ENCODE measurements at regions not wholly inside any gene's neighbourhood (a gene's known extent, or its start where the extent isn't known, plus 50 kb on each side); places are given as distances from the start of the nearest gene placed in this dataset.
A peak's percentile ranks its signal among the peaks of the same experiment; 100 is the strongest.

DNA sequence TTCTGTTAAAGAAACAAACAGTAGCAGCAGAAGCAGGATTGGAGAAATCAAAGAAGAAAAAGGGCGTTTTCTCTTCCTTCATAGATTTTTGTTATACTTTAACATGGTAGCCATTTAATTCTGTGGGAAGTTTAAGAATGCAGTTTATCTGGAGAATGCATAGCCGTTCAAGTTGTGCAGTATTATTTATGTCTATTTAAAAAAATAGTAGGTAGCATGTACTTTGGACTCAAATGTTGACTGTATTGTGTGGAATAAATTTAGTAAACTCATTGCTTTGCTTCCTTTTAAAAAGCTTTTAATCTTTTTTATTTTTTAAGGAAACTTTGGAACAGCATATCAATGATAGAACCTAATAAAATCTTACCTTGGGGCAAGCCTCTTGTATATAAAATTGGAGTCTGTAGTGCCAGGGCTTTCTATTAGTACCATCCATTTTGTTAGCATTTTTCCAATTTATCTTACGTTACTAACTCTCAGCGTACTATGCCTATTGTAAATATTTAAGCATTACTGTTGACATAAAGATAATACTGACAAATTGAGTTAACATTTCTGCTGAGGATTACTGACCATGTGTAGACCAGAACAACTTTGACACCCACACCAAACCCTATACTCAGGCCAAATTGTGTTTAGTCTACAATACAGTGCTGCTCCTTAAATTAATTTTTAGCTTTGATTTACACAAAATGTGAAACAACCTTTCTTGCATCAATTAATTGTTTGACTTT lies 291.1 kb downstream of the NNT start:
- peak overlapping the region; percentile 38 for H3K27ac ChIP-seq
- no peak for TF ChIP-seq ZFX (IDR thresholded peaks at IDR 0.05; ENCODE audit: borderline replicate concordance)
- TF ChIP-seq, protein P1, sequence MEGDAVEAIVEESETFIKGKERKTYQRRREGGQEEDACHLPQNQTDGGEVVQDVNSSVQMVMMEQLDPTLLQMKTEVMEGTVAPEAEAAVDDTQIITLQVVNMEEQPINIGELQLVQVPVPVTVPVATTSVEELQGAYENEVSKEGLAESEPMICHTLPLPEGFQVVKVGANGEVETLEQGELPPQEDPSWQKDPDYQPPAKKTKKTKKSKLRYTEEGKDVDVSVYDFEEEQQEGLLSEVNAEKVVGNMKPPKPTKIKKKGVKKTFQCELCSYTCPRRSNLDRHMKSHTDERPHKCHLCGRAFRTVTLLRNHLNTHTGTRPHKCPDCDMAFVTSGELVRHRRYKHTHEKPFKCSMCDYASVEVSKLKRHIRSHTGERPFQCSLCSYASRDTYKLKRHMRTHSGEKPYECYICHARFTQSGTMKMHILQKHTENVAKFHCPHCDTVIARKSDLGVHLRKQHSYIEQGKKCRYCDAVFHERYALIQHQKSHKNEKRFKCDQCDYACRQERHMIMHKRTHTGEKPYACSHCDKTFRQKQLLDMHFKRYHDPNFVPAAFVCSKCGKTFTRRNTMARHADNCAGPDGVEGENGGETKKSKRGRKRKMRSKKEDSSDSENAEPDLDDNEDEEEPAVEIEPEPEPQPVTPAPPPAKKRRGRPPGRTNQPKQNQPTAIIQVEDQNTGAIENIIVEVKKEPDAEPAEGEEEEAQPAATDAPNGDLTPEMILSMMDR (IDR thresholded peaks at IDR 0.05), result no peak

DNA sequence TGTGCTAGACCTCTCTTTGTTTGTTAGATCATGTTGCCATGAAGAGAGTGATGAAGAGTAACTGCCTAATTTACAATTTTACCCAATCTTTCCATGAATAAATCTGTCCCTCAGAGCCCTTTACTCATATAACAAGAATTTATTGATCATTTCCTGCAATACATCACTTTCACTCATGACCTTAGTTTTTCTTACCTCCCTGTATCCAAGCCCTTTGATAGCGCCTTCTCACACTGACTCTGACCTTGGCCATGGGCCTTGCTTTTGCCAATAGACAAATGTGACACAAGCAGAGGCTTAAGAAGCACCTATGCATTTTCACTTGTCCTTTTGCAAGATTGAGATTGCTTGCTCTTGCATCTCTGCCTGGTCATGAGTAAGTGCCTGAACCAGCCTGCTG lies 288.1 kb downstream of the NNT start:
- TF ChIP-seq, protein P1 (IDR thresholded peaks at IDR 0.05), result no peak
- TF ChIP-seq ZFX (IDR thresholded peaks at IDR 0.05; ENCODE audit: borderline replicate concordance), result no peak
- H3K27ac ChIP-seq, result no peak overlapping the region

DNA sequence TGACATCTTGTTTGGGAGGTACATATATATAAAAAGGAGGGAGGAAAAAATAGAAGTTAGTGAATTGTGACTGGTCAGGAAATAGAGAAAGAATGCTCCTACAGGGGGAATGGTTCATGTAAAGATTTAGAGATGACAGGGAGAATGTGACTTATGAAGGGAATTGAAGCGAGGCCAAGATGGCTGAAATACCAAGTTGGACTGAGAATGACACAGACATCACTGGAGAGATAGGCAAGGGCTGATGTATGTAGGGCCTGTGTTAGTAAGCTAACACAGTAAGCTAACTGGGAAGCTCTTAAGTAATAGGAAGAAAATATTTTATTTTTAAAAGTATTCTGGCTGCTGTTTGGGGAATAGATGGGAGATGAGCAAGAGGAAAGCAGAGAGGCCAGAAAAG lies 286.3 kb downstream of the NNT start:
- TF ChIP-seq ZFX (IDR thresholded peaks at IDR 0.05; ENCODE audit: borderline replicate concordance), result no peak
- H3K27ac ChIP-seq, result no peak overlapping the region

- TF ChIP-seq ZFX (IDR thresholded peaks at IDR 0.05; ENCODE audit: borderline replicate concordance), result no peak
- TF ChIP-seq, protein P1 (IDR thresholded peaks at IDR 0.05), result no peak
- H3K27ac ChIP-seq, result no peak overlapping the region
Measured at GRCh38 chr5:43875741-43876140, 272.8 kb downstream of the NNT start.

GRCh38 chr5:43874772-43875171 lies 271.8 kb downstream of the NNT start:
- TF ChIP-seq ZFX (IDR thresholded peaks at IDR 0.05; ENCODE audit: borderline replicate concordance), result no peak
- TF ChIP-seq, protein P1 (IDR thresholded peaks at IDR 0.05), result no peak
- no peak overlapping the region for H3K27ac ChIP-seq

- TF ChIP-seq, protein P1 (IDR thresholded peaks at IDR 0.05), result no peak
- no peak for TF ChIP-seq ZFX (IDR thresholded peaks at IDR 0.05; ENCODE audit: borderline replicate concordance)
- no peak overlapping the region for H3K27ac ChIP-seq
Measured at GRCh38 chr5:43873791-43874190, 270.8 kb downstream of the NNT start.

DNA sequence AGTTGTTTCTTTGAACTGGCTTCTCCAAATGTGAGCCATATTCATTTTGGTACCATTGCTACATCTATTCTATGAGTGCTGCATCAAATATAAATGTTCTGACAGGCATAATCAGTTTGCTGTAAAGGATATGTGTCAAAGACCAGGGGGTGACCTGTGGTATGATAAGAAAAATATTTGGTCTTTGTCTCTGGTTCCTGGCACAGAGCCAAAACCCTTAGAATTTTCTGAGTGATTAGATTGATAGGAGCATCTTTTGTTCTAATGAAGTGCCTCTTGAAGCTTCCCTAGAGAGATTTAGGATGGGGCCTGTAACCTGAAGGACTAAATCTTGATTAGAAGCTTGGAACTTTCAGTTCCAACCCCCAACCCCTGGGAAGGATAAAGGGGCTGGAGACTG lies 256.3 kb downstream of the NNT start:
- H3K27ac ChIP-seq, result no peak overlapping the region
- TF ChIP-seq ZFX (IDR thresholded peaks at IDR 0.05; ENCODE audit: borderline replicate concordance), result no peak
- TF ChIP-seq, protein P1 (IDR thresholded peaks at IDR 0.05), result no peak

- TF ChIP-seq, protein P1 (IDR thresholded peaks at IDR 0.05), result no peak
- TF ChIP-seq ZFX (IDR thresholded peaks at IDR 0.05; ENCODE audit: borderline replicate concordance), result no peak
- H3K27ac ChIP-seq, result no peak overlapping the region
Measured at GRCh38 chr5:43855452-43855851, 252.5 kb downstream of the NNT start.

Data from 22Rv1 (cell line).